ENCODE measurements at regions not wholly inside any gene's neighbourhood (a gene's known extent, or its start where the extent isn't known, plus 50 kb on each side); places are given as distances from the start of the nearest gene placed in this dataset.
A peak's percentile ranks its signal among the peaks of the same experiment; 100 is the strongest.

DNA sequence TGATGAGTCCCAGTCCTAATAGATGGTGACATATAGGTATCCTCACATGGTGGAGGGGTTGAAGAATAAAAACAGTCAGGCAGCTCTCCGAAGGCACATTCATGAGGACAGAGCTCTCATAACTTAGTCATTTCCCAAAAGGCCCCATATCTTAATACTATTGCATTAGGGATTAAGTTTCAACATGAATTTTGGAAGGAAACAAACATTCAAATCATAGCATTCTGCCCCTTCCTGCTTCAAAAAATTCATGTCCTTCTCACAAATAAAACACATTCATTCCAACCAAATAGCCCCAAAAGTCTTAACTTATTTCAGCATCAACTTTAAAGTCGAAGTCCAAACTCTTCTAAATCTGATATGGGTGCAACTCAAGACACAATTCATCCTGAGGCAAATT is 277.2 kb upstream of the NR4A3 start:
- Histone ChIP-seq H3K4me1 (ENCODE audit: control insufficient read depth in 2 of 3, insufficient read depth in 2 of 3, low read depth in 1 of 3, low read length in 3 of 3) (no peaks in the 10 kb centered on the region), H3K27ac (ENCODE audit: low read depth in 2 of 2, low read length in 2 of 2) (no peak overlapping the region), H3K36me3 (ENCODE audit: control insufficient read depth in 2 of 3, insufficient read depth in 3 of 3, low read length in 3 of 3) (no peaks in the 10 kb centered on the region), H3K27me3 (ENCODE audit: control insufficient read depth, insufficient read depth, low read length) (no peaks in the 10 kb centered on the region), H3K9me3 (ENCODE audit: control insufficient read depth in 2 of 3, insufficient read depth in 1 of 3, low read length in 3 of 3) (no peaks in the 10 kb centered on the region), H3K4me3 (ENCODE audit: low read length in 3 of 3) (no peak overlapping the region), H3K9ac (ENCODE audit: low read length in 3 of 3) (no peak overlapping the region)
- DNase-seq (no peak), FAIRE-seq (no peak)
- TF ChIP-seq, protein P1, sequence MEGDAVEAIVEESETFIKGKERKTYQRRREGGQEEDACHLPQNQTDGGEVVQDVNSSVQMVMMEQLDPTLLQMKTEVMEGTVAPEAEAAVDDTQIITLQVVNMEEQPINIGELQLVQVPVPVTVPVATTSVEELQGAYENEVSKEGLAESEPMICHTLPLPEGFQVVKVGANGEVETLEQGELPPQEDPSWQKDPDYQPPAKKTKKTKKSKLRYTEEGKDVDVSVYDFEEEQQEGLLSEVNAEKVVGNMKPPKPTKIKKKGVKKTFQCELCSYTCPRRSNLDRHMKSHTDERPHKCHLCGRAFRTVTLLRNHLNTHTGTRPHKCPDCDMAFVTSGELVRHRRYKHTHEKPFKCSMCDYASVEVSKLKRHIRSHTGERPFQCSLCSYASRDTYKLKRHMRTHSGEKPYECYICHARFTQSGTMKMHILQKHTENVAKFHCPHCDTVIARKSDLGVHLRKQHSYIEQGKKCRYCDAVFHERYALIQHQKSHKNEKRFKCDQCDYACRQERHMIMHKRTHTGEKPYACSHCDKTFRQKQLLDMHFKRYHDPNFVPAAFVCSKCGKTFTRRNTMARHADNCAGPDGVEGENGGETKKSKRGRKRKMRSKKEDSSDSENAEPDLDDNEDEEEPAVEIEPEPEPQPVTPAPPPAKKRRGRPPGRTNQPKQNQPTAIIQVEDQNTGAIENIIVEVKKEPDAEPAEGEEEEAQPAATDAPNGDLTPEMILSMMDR (IDR thresholded peaks at IDR 0.05; ENCODE audit: borderline replicate concordance, extremely low read depth, insufficient read depth), result no peak
- intact Hi-C loops (cut with DNase I), result no loop called here

- H3K4me1 ChIP-seq (ENCODE audit: control insufficient read depth in 2 of 3, insufficient read depth in 2 of 3, low read depth in 1 of 3, low read length in 3 of 3), result no peaks in the 10 kb centered on the region
- intact Hi-C loops (cut with DNase I), result no loop called here
- H3K36me3 ChIP-seq (ENCODE audit: control insufficient read depth in 2 of 3, insufficient read depth in 3 of 3, low read length in 3 of 3), result no peaks in the 10 kb centered on the region
- TF ChIP-seq, protein P1 (IDR thresholded peaks at IDR 0.05; ENCODE audit: borderline replicate concordance, extremely low read depth, insufficient read depth), result no peak
- H3K27ac ChIP-seq (ENCODE audit: low read depth in 2 of 2, low read length in 2 of 2), result no peak overlapping the region
- H3K27me3 ChIP-seq (ENCODE audit: control insufficient read depth, insufficient read depth, low read length), result no peaks in the 10 kb centered on the region
- no peaks in the 10 kb centered on the region for H3K9me3 ChIP-seq (ENCODE audit: control insufficient read depth in 2 of 3, insufficient read depth in 1 of 3, low read length in 3 of 3)
- FAIRE-seq (no peak), DNase-seq (no peak)
- no peak overlapping the region for H3K9ac ChIP-seq (ENCODE audit: low read length in 3 of 3)
- H3K4me3 ChIP-seq (ENCODE audit: low read length in 3 of 3), result no peak overlapping the region
Observed at GRCh38 chr9:99549441-99549840, 272.2 kb upstream of the NR4A3 start.

- intact Hi-C loops (cut with DNase I), result no loop called here
- Histone ChIP-seq H3K4me1 (ENCODE audit: control insufficient read depth in 2 of 3, insufficient read depth in 2 of 3, low read depth in 1 of 3, low read length in 3 of 3) (no peaks in the 10 kb centered on the region), H3K9me3 (ENCODE audit: control insufficient read depth in 2 of 3, insufficient read depth in 1 of 3, low read length in 3 of 3) (peaks cover 0 to 8% (median 0%) of the 10 kb centered on the region in 3 donors), H3K36me3 (ENCODE audit: control insufficient read depth in 2 of 3, insufficient read depth in 3 of 3, low read length in 3 of 3) (no peaks in the 10 kb centered on the region), H3K4me3 (ENCODE audit: low read length in 3 of 3) (no peak overlapping the region), H3K27me3 (ENCODE audit: control insufficient read depth, insufficient read depth, low read length) (no peaks in the 10 kb centered on the region), H3K27ac (ENCODE audit: low read depth in 2 of 2, low read length in 2 of 2) (no peak overlapping the region), H3K9ac (ENCODE audit: low read length in 3 of 3) (no peak overlapping the region)
- DNase-seq (peak in 1 of 5 donors; percentile 2), FAIRE-seq (no peak)
- TF ChIP-seq, protein P1 (IDR thresholded peaks at IDR 0.05; ENCODE audit: borderline replicate concordance, extremely low read depth, insufficient read depth), result no peak
Observed at GRCh38 chr9:99555792-99556191, 265.9 kb upstream of the NR4A3 start.

- no peak for FAIRE-seq
Observed at GRCh38 chr9:99556998-99557397, 264.7 kb upstream of the NR4A3 start.

More at GRCh38 chr9:99556998-99557397, 264.7 kb upstream of the NR4A3 start:
- Histone ChIP-seq H3K36me3 (ENCODE audit: control insufficient read depth in 2 of 3, insufficient read depth in 3 of 3, low read length in 3 of 3) (no peaks in the 10 kb centered on the region), H3K9ac (ENCODE audit: low read length in 3 of 3) (no peak overlapping the region), H3K4me3 (ENCODE audit: low read length in 3 of 3) (no peak overlapping the region), H3K9me3 (ENCODE audit: control insufficient read depth in 2 of 3, insufficient read depth in 1 of 3, low read length in 3 of 3) (peaks cover 0 to 8% (median 0%) of the 10 kb centered on the region in 3 donors), H3K27ac (ENCODE audit: low read depth in 2 of 2, low read length in 2 of 2) (no peak overlapping the region), H3K27me3 (ENCODE audit: control insufficient read depth, insufficient read depth, low read length) (no peaks in the 10 kb centered on the region), H3K4me1 (ENCODE audit: control insufficient read depth in 2 of 3, insufficient read depth in 2 of 3, low read depth in 1 of 3, low read length in 3 of 3) (no peaks in the 10 kb centered on the region)
- intact Hi-C loops (cut with DNase I), result no loop called here
- DNase-seq, result no peak
- TF ChIP-seq, protein P1 (IDR thresholded peaks at IDR 0.05; ENCODE audit: borderline replicate concordance, extremely low read depth, insufficient read depth), result no peak

Measured in kidney (tissue), 13 donors.